ENCODE measurements at regions not wholly inside any gene's neighbourhood (a gene's known extent, or its start where the extent isn't known, plus 50 kb on each side); places are given as distances from the start of the nearest gene placed in this dataset.
A peak's percentile ranks its signal among the peaks of the same experiment; 100 is the strongest.
"Not testable (repeated sequence)": the region's sequence is repeated elsewhere in the genome, so short reads cannot be mapped to it uniquely, and the experiment has no call there.

GRCh38 chr4:126385954-126386353, 1071.2 kb downstream of the FAT4 start:
- no peak for DNase-seq (ENCODE audit: extremely low read depth, low read depth, low spot score)

GRCh38 chr4:126386512-126386911, 1071.8 kb downstream of the FAT4 start:
- no peak for DNase-seq (ENCODE audit: extremely low read depth, low read depth, low spot score)

GRCh38 chr4:126395664-126396063, 1080.9 kb downstream of the FAT4 start:
- DNase-seq (ENCODE audit: extremely low read depth, low read depth, low spot score) = no peak

- DNase-seq (ENCODE audit: extremely low read depth, low read depth, low spot score) = no peak
Measured at GRCh38 chr4:126396121-126396520, 1081.4 kb downstream of the FAT4 start.

GRCh38 chr4:126396703-126397102, 1081.9 kb downstream of the FAT4 start:
- DNase-seq (ENCODE audit: extremely low read depth, low read depth, low spot score) = no peak

GRCh38 chr4:126404549-126404948, 1089.8 kb downstream of the FAT4 start:
- no peak for DNase-seq (ENCODE audit: extremely low read depth, low read depth, low spot score)

GRCh38 chr4:126405369-126405982, 1090.7 kb downstream of the FAT4 start:
- DNase-seq (ENCODE audit: extremely low read depth, low read depth, low spot score) = no peak

- DNase-seq (ENCODE audit: extremely low read depth, low read depth, low spot score) = no peak
Measured at GRCh38 chr4:126409746-126410145, 1095.0 kb downstream of the FAT4 start.

GRCh38 chr4:126411047-126411446, 1096.3 kb downstream of the FAT4 start:
- no peak for DNase-seq (ENCODE audit: extremely low read depth, low read depth, low spot score)

- not testable (repeated sequence) for DNase-seq (ENCODE audit: extremely low read depth, low read depth, low spot score)
Measured at GRCh38 chr4:126412310-126412709, 1097.6 kb downstream of the FAT4 start.

GRCh38 chr4:126414741-126415140, 1100.0 kb downstream of the FAT4 start:
- no peak for DNase-seq (ENCODE audit: extremely low read depth, low read depth, low spot score)

- no peak for DNase-seq (ENCODE audit: extremely low read depth, low read depth, low spot score)
Measured at GRCh38 chr4:126419266-126419665, 1104.5 kb downstream of the FAT4 start.

- DNase-seq (ENCODE audit: extremely low read depth, low read depth, low spot score) = no peak
Measured at GRCh38 chr4:126427853-126428252, 1113.1 kb downstream of the FAT4 start.

- DNase-seq (ENCODE audit: extremely low read depth, low read depth, low spot score) = no peak
Measured at GRCh38 chr4:126431049-126431448, 1116.3 kb downstream of the FAT4 start.

- peak; percentile 7 for DNase-seq (ENCODE audit: extremely low read depth, low read depth, low spot score)
Measured at GRCh38 chr4:126435491-126435890, 1120.7 kb downstream of the FAT4 start.

GRCh38 chr4:126440297-126440696, 1125.5 kb downstream of the FAT4 start:
- no peak for DNase-seq (ENCODE audit: extremely low read depth, low read depth, low spot score)

GRCh38 chr4:126441173-126442035, 1126.6 kb downstream of the FAT4 start:
- no peak for DNase-seq (ENCODE audit: extremely low read depth, low read depth, low spot score)

GRCh38 chr4:126445596-126445995, 1130.8 kb downstream of the FAT4 start:
- no peak for DNase-seq (ENCODE audit: extremely low read depth, low read depth, low spot score)

GRCh38 chr4:126446917-126447316, 1132.2 kb downstream of the FAT4 start:
- no peak for DNase-seq (ENCODE audit: extremely low read depth, low read depth, low spot score)

- no peak for DNase-seq (ENCODE audit: extremely low read depth, low read depth, low spot score)
Measured at GRCh38 chr4:126448086-126448845, 1133.5 kb downstream of the FAT4 start.

GRCh38 chr4:126451237-126451873, 1136.6 kb downstream of the FAT4 start:
- DNase-seq (ENCODE audit: extremely low read depth, low read depth, low spot score) = no peak
